K562 (cell line): ENCODE measurements at regions not wholly inside any gene's neighbourhood (a gene's known extent, or its start where the extent isn't known, plus 50 kb on each side); places are given as distances from the start of the nearest gene placed in this dataset.

Source experiments
- ATAC-seq: fragments of 200-7000 bp; cut with Tn5 transposase; 3 replicates; pipeline ENCODE4 v1.9.1; 2020; ENCODE audit warnings: moderate library complexity
- BruUV-seq: library from RNA; stranded (reverse); fragments of 400-500 nt; replicated peaks from 2 replicates; lab custom pipeline; 2021; lab: Mats Ljungman, UMichigan
- CTCF ChIA-PET: fragments of 300-600 bp; formaldehyde crosslinking; extraction: SDS; loops from one replicate; lab custom pipeline; 2021; ENCODE audit warnings: low intra/inter-chr PET ratio; lab: Yijun Ruan, JAX
- POLR2A ChIA-PET: fragments of 300-600, 350-650 bp; sonication (Branson Sonifier 250); formaldehyde crosslinking; extraction: SDS; loops from one replicate; lab custom pipeline; 2021; ENCODE audit warnings: antibody characterized with exemption, inconsistent platforms; lab: Yijun Ruan, JAX
- DNase-seq, 4 experiments: peaks; one replicate each; pipeline versions ENCODE4 v3.0.0 to v3.0.0-alpha.2; 2011 to 2018; ENCODE audit warnings: low spot score in 3 of 4, mixed read lengths in 3 of 4; ENCODE audit errors: extremely low read depth in 1 of 4
- FAIRE-seq: peaks from 2 replicates; lab custom pipeline; 2011; peaks lifted over from hg19 to GRCh38; lab: Jason Lieb, UNC
- H2AFZ ChIP-seq: 2 replicates; pipeline ENCODE4 v1.6.0; 2011; ENCODE audit warnings: low read depth, low read length, control low read depth, inconsistent platforms
- H3K27ac ChIP-seq: fragments of 200-600 bp; 3 replicates; pipeline ENCODE4 v1.8.0; 2011; ENCODE audit warnings: low read depth, mild to moderate bottlenecking, control low read depth, inconsistent platforms, low read length, moderate library complexity, mixed read lengths; ENCODE audit errors: extremely low read depth
- H3K27me3 ChIP-seq, 2 experiments: fragments of 300-600 bp in 1 of 2; 2 replicates in 1 of 2; 3 replicates in 1 of 2; pipeline versions ENCODE4 v1.6.0 to v1.8.0; 2011; ENCODE audit warnings: inconsistent platforms in 2 of 2, low read length in 2 of 2, mild to moderate bottlenecking in 1 of 2, mixed read lengths in 1 of 2, moderate library complexity in 1 of 2; ENCODE audit not compliant: control insufficient read depth in 2 of 2, insufficient read depth in 2 of 2
- H3K36me3 ChIP-seq: fragments of 300-600 bp; 3 replicates; pipeline ENCODE4 v1.8.0; 2011; ENCODE audit warnings: mild to moderate bottlenecking, low read length, inconsistent platforms; ENCODE audit not compliant: control insufficient read depth, insufficient read depth
- H3K4me1 ChIP-seq, 2 experiments: fragments of 200-600 bp in 1 of 2; replicated peaks in 1 of 2; 2 replicates in 1 of 2; 3 replicates in 1 of 2; pipeline versions ENCODE4 v1.5.1 to v1.8.0; 2011; ENCODE audit warnings: inconsistent platforms in 2 of 2, low read length in 2 of 2, mild to moderate bottlenecking in 1 of 2, mixed read lengths in 1 of 2, moderate library complexity in 1 of 2; ENCODE audit not compliant: control insufficient read depth in 2 of 2, insufficient read depth in 2 of 2
- H3K4me2 ChIP-seq: 2 replicates; pipeline ENCODE4 v1.6.1; 2011; ENCODE audit warnings: low read length, control low read depth, inconsistent platforms, mixed read lengths; ENCODE audit not compliant: insufficient read depth
- H3K4me3 ChIP-seq: fragments of 200-600 bp; sonication (generic), shearing (Covaris generic); 2 replicates; pipeline ENCODE4 v1.5.1; 2016; ENCODE audit warnings: control low read depth, inconsistent platforms
- H3K79me2 ChIP-seq: fragments of 200-600 bp; 3 replicates; pipeline ENCODE4 v1.8.0; 2011; ENCODE audit warnings: low read length, inconsistent platforms; ENCODE audit not compliant: control insufficient read depth, insufficient read depth
- H3K9ac ChIP-seq, 2 experiments: 2 replicates each; pipeline versions ENCODE4 v1.6.0 to v1.6.1; 2011; ENCODE audit warnings: low read depth in 2 of 2, low read length in 2 of 2, control low read depth in 1 of 2, inconsistent platforms in 1 of 2, mild to moderate bottlenecking in 1 of 2, mixed read lengths in 1 of 2; ENCODE audit not compliant: insufficient read depth in 1 of 2
- H3K9me1 ChIP-seq: one replicate; pipeline ENCODE4 v1.6.0; 2011; ENCODE audit warnings: inconsistent platforms, mild to moderate bottlenecking, low read length, moderate library complexity; ENCODE audit not compliant: control insufficient read depth, insufficient read depth
- H3K9me3 ChIP-seq: replicated peaks from 2 replicates; pipeline ENCODE4 v1.5.1; 2011; ENCODE audit warnings: low read depth, low read length, inconsistent platforms; ENCODE audit not compliant: control insufficient read depth, insufficient read depth
- H4K20me1 ChIP-seq: replicated peaks from 2 replicates; pipeline ENCODE4 v1.6.1; 2011; ENCODE audit warnings: low read length, inconsistent platforms, mixed read lengths; ENCODE audit not compliant: control insufficient read depth, insufficient read depth
- CCAR2 ChIP-seq: fragments of 200-400 bp; formaldehyde crosslinking; IDR thresholded peaks from 2 replicates; pipeline ENCODE4 v1.6.1; 2017; ENCODE audit warnings: mild to moderate bottlenecking, low read depth, low read length
- FUS ChIP-seq: fragments of 200-400 bp; formaldehyde crosslinking; optimal IDR thresholded peaks from 2 replicates; pipeline ENCODE3; 2017; ENCODE audit warnings: low read depth, low read length
- HMGN3 ChIP-seq: IDR thresholded peaks from 2 replicates; pipeline ENCODE4 v1.6.1; 2011; ENCODE audit warnings: borderline replicate concordance, low read depth, mild to moderate bottlenecking, mixed read lengths, low read length; ENCODE audit not compliant: insufficient read length; ENCODE audit errors: extremely low read depth
- HNRNPUL1 ChIP-seq: fragments of 200-400 bp; formaldehyde crosslinking; IDR thresholded peaks from 2 replicates; pipeline ENCODE4 v1.6.1; 2017; ENCODE audit warnings: low read length
- NFXL1 ChIP-seq: fragments of 450-650 bp; formaldehyde crosslinking; IDR thresholded peaks from 2 replicates; pipeline ENCODE4 v1.4.0; 2021; ENCODE audit warnings: mild to moderate bottlenecking
- RBM17 ChIP-seq: fragments of 200-400 bp; formaldehyde crosslinking; IDR thresholded peaks from 2 replicates; pipeline ENCODE4 v1.6.1; 2017; ENCODE audit warnings: low read depth, mild to moderate bottlenecking, low read length, borderline replicate concordance
- ZNF217 ChIP-seq: sonication (generic); formaldehyde crosslinking; IDR thresholded peaks from 2 replicates; pipeline ENCODE4 v1.8.0; 2022; ENCODE audit warnings: mild to moderate bottlenecking, missing genetic modification reagents
- ZNF830 ChIP-seq: fragments of 250-450 bp; sonication (Bioruptor Pico); IDR thresholded peaks from 2 replicates; pipeline ENCODE4 v1.5.0; 2021; ENCODE audit warnings: mild to moderate bottlenecking
- WGBS: fragments of 100-300 bp; shearing (Covaris generic); methylation state at CpG from one replicate; pipeline ENCODE4 v1.1.6; 2016; ENCODE audit warnings: low coverage, mixed read lengths; ENCODE audit not compliant: insufficient coverage; ENCODE audit errors: missing lambda C conversion rate; 5-methylcytosine and 5-hydroxymethylcytosine counted together
- in situ Hi-C: fragments of 300-500 bp; cut with MboI; formaldehyde crosslinking; loops from 4 replicates; pipeline ENCODE4 v1.15.0; 2018; ENCODE audit warnings: inconsistent platforms, mixed read lengths
- intact Hi-C: fragments of 100-400 bp; cut with micrococcal nuclease; formaldehyde crosslinking; loops from 2 replicates; pipeline ENCODE4 v1.14.2; 2022
- TF ChIP-seq, protein P1 (sequence below): fragments of 450-650 bp; IDR thresholded peaks from 2 replicates; pipeline ENCODE4 v1.6.1; 2017; ENCODE audit warnings: mild to moderate bottlenecking, moderate library complexity
- TF ChIP-seq, protein P2 (sequence below), 2 experiments: fragments of 450-650 bp in 1 of 2; IDR thresholded peaks; 2 replicates each; pipeline ENCODE4 v1.6.1; 2011 to 2017; ENCODE audit warnings: low read depth in 2 of 2, antibody characterized with exemption in 1 of 2, borderline replicate concordance in 1 of 2, low read length in 1 of 2, mild to moderate bottlenecking in 1 of 2, mixed read lengths in 1 of 2; ENCODE audit not compliant: control insufficient read depth in 1 of 2

- no peak for TF ChIP-seq FUS
Observed at GRCh38 chr3:124491098-124491497, 239.2 kb upstream of the UMPS start (continued).

DNA sequence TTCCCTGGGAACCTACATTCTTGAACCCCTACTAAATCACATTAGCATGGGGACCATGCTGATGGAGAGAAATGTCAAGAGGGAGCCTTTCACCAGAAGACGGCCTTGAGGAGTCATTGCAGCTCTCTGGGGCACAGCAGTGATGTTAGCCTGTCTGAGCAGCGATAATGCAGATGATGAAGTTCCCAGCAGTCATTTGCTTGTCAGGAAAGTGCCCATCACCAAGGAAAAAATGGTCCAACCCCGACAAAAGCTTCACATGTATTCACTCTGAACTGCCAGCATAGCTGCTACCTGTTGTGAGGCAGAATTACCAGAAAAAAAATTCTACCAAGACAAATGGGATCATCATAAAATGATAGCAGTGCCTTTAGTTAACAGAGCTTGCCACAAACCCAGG, 238.4 kb upstream of the UMPS start:
- no peaks in the 10 kb centered on the region for H3K4me1 ChIP-seq
- no peak for ATAC-seq
- no peaks in the 10 kb centered on the region for H3K9me3 ChIP-seq
- no peaks in the 10 kb centered on the region for H3K36me3 ChIP-seq
- WGBS: 4% methylated on average over 3 of the region's 3 CpGs
- no peak for FAIRE-seq
- H3K79me2 ChIP-seq: no peaks in the 10 kb centered on the region
- H3K9ac ChIP-seq: no peak overlapping the region
- no peak for DNase-seq
- no peaks in the 10 kb centered on the region for H4K20me1 ChIP-seq
- CTCF ChIA-PET: no interaction called here
- H3K4me3 ChIP-seq: no peak overlapping the region
- no TSS peak for BruUV-seq
- in situ Hi-C loops: no loop called here
- intact Hi-C loops: loop anchor here (5.0 kb wide), 1 partner anchor 60 kb away; no protein-coding TSS in a partner anchor
- H3K27ac ChIP-seq: no peak overlapping the region
- POLR2A ChIA-PET: no interaction called here
- H3K4me2 ChIP-seq: no peak overlapping the region
- H3K9me1 ChIP-seq: no peaks in the 10 kb centered on the region
- H2AFZ ChIP-seq: no peak overlapping the region
- H3K27me3 ChIP-seq: no peaks in the 10 kb centered on the region
- TF ChIP-seq HMGN3: no peak
- TF ChIP-seq ZNF217 (CRISPR knock-in tag): no peak
- TF ChIP-seq, protein P1, sequence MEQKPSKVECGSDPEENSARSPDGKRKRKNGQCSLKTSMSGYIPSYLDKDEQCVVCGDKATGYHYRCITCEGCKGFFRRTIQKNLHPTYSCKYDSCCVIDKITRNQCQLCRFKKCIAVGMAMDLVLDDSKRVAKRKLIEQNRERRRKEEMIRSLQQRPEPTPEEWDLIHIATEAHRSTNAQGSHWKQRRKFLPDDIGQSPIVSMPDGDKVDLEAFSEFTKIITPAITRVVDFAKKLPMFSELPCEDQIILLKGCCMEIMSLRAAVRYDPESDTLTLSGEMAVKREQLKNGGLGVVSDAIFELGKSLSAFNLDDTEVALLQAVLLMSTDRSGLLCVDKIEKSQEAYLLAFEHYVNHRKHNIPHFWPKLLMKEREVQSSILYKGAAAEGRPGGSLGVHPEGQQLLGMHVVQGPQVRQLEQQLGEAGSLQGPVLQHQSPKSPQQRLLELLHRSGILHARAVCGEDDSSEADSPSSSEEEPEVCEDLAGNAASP: no peak
- no peak for TF ChIP-seq NFXL1 (CRISPR knock-in tag)
- TF ChIP-seq RBM17: no peak
- no peak for TF ChIP-seq CCAR2
- TF ChIP-seq ZNF830 (CRISPR knock-in tag): no peak
- TF ChIP-seq HNRNPUL1: no peak
- TF ChIP-seq, protein P2, sequence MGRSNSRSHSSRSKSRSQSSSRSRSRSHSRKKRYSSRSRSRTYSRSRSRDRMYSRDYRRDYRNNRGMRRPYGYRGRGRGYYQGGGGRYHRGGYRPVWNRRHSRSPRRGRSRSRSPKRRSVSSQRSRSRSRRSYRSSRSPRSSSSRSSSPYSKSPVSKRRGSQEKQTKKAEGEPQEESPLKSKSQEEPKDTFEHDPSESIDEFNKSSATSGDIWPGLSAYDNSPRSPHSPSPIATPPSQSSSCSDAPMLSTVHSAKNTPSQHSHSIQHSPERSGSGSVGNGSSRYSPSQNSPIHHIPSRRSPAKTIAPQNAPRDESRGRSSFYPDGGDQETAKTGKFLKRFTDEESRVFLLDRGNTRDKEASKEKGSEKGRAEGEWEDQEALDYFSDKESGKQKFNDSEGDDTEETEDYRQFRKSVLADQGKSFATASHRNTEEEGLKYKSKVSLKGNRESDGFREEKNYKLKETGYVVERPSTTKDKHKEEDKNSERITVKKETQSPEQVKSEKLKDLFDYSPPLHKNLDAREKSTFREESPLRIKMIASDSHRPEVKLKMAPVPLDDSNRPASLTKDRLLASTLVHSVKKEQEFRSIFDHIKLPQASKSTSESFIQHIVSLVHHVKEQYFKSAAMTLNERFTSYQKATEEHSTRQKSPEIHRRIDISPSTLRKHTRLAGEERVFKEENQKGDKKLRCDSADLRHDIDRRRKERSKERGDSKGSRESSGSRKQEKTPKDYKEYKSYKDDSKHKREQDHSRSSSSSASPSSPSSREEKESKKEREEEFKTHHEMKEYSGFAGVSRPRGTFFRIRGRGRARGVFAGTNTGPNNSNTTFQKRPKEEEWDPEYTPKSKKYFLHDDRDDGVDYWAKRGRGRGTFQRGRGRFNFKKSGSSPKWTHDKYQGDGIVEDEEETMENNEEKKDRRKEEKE (IDR thresholded peaks at IDR 0.05; ENCODE audit: borderline replicate concordance in 1 of 2, control insufficient read depth in 1 of 2, low read depth in 2 of 2, low read length in 1 of 2): no peak
